GM18868 (cell line): ENCODE measurements at regions not wholly inside any gene's neighbourhood (a gene's known extent, or its start where the extent isn't known, plus 50 kb on each side); places are given as distances from the start of the nearest gene placed in this dataset.

ENCODE experiments used
- ATAC-seq: cut with Tn5 transposase; IDR thresholded peaks from one replicate; pipeline ENCODE4 v1.9.1; 2021; ENCODE audit warnings: mild to moderate bottlenecking, moderate library complexity; ENCODE audit not compliant: unreplicated experiment

GRCh38 chr20:7231303-7231702 is 463.8 kb downstream of the BMP2 start:
- no peak for ATAC-seq

- no peak for ATAC-seq
These were observed 465.3 kb downstream of the BMP2 start for GRCh38 chr20:7232796-7233195.

GRCh38 chr20:7237251-7237650 is 469.8 kb downstream of the BMP2 start:
- no peak for ATAC-seq

- no peak for ATAC-seq
These were observed 473.0 kb downstream of the BMP2 start for GRCh38 chr20:7240490-7240889.

GRCh38 chr20:7248281-7249201 is 481.1 kb downstream of the BMP2 start:
- no peak for ATAC-seq

- no peak for ATAC-seq
These were observed 482.9 kb downstream of the BMP2 start for GRCh38 chr20:7250337-7250736.

- no peak for ATAC-seq
These were observed 489.6 kb downstream of the BMP2 start for GRCh38 chr20:7257099-7257498.

GRCh38 chr20:7257692-7258466 is 490.4 kb downstream of the BMP2 start:
- no peak for ATAC-seq

- no peak for ATAC-seq
These were observed 495.3 kb downstream of the BMP2 start for GRCh38 chr20:7262803-7263202.

- ATAC-seq: no peak
These were observed 496.7 kb downstream of the BMP2 start for GRCh38 chr20:7264137-7264536.

- no peak for ATAC-seq
These were observed 502.0 kb downstream of the BMP2 start for GRCh38 chr20:7269452-7269851.

GRCh38 chr20:7272512-7272911 is 505.0 kb downstream of the BMP2 start:
- no peak for ATAC-seq

GRCh38 chr20:7274870-7275269 is 507.4 kb downstream of the BMP2 start:
- ATAC-seq: no peak

GRCh38 chr20:7275645-7276237 is 508.3 kb downstream of the BMP2 start:
- ATAC-seq: no peak

- peak; percentile 95 for ATAC-seq
These were observed 518.6 kb downstream of the BMP2 start for GRCh38 chr20:7285918-7286556.

- no peak for ATAC-seq
These were observed 523.9 kb downstream of the BMP2 start for GRCh38 chr20:7291323-7291943.

- ATAC-seq: no peak
These were observed 524.5 kb downstream of the BMP2 start for GRCh38 chr20:7291946-7292345.

GRCh38 chr20:7294816-7295360 is 527.4 kb downstream of the BMP2 start:
- ATAC-seq: no peak

GRCh38 chr20:7301807-7302206 is 534.3 kb downstream of the BMP2 start:
- ATAC-seq: no peak

- ATAC-seq: no peak
These were observed 534.8 kb downstream of the BMP2 start for GRCh38 chr20:7302250-7302649.
